ENCODE measurements at regions not wholly inside any gene's neighbourhood (a gene's known extent, or its start where the extent isn't known, plus 50 kb on each side); places are given as distances from the start of the nearest gene placed in this dataset.

- no peak for TF ChIP-seq CTCF (IDR thresholded peaks at IDR 0.05; ENCODE audit: insufficient read depth, low read length)
- TF ChIP-seq POLR2AphosphoS5 (IDR thresholded peaks at IDR 0.05; ENCODE audit: low read depth), result no peak
- no peak for TF ChIP-seq SPI1 (IDR thresholded peaks at IDR 0.05; ENCODE audit: borderline replicate concordance, low read depth)
Observed at GRCh38 chr12:92036061-92036620, 109.5 kb downstream of the BTG1 start.
